Type B pancreatic cell (in vitro differentiated cells): ENCODE measurements at regions not wholly inside any gene's neighbourhood (a gene's known extent, or its start where the extent isn't known, plus 50 kb on each side); places are given as distances from the start of the nearest gene placed in this dataset.

Experiments used
- DNase-seq: peaks from one replicate; pipeline ENCODE4 v3.0.0; 2021; ENCODE audit warnings: mixed read lengths; ENCODE audit not compliant: unreplicated experiment; ENCODE audit errors: extremely low spot score
- H3K27ac Mint-ChIP-seq: 2 replicates; pipeline ENCODE4 v1.8.0; 2021; ENCODE audit warnings: mild to moderate bottlenecking, mixed read lengths
- H3K27me3 Mint-ChIP-seq: 2 replicates; pipeline ENCODE4 v1.8.0; 2021; ENCODE audit warnings: mixed read lengths
- H3K36me3 Mint-ChIP-seq: 2 replicates; pipeline ENCODE4 v1.8.0; 2021; ENCODE audit warnings: mixed read lengths
- H3K4me1 Mint-ChIP-seq: one replicate; pipeline ENCODE4 v1.8.0; 2021; ENCODE audit warnings: mixed read lengths; ENCODE audit not compliant: unreplicated experiment
- H3K4me3 Mint-ChIP-seq: 2 replicates; pipeline ENCODE4 v1.8.0; 2021; ENCODE audit warnings: mild to moderate bottlenecking, mixed read lengths
- H3K9me3 Mint-ChIP-seq: 2 replicates; pipeline ENCODE4 v1.8.0; 2021; ENCODE audit warnings: mixed read lengths
- CTCF ChIP-seq: fragments of 200-600 bp; sonication (generic); conservative IDR thresholded peaks from 2 replicates; pipeline ENCODE4 v1.5.0; 2021; ENCODE audit warnings: antibody characterized with exemption, mild to moderate bottlenecking

GRCh38 chr12:13350381-13350780, 153.9 kb downstream of the EMP1 start:
- H3K27me3 Mint-ChIP-seq: peaks cover 4% of the 10 kb centered on the region
- no peak for DNase-seq
- no peaks in the 10 kb centered on the region for H3K4me1 Mint-ChIP-seq
- H3K4me3 Mint-ChIP-seq: no peak overlapping the region
- no peaks in the 10 kb centered on the region for H3K36me3 Mint-ChIP-seq
- H3K27ac Mint-ChIP-seq: no peak overlapping the region
- no peak for TF ChIP-seq CTCF
- H3K9me3 Mint-ChIP-seq: no peaks in the 10 kb centered on the region

GRCh38 chr12:13348464-13348863, 151.9 kb downstream of the EMP1 start:
- no peaks in the 10 kb centered on the region for H3K4me1 Mint-ChIP-seq
- H3K4me3 Mint-ChIP-seq: no peak overlapping the region
- DNase-seq: no peak
- peaks cover 4% of the 10 kb centered on the region for H3K27me3 Mint-ChIP-seq
- TF ChIP-seq CTCF: no peak
- no peaks in the 10 kb centered on the region for H3K36me3 Mint-ChIP-seq
- H3K27ac Mint-ChIP-seq: no peak overlapping the region
- no peaks in the 10 kb centered on the region for H3K9me3 Mint-ChIP-seq

- Mint-ChIP-seq H3K27me3 (peaks cover 10% of the 10 kb centered on the region), H3K4me3 (no peak overlapping the region), H3K9me3 (no peaks in the 10 kb centered on the region), H3K36me3 (no peaks in the 10 kb centered on the region), H3K27ac (no peak overlapping the region), H3K4me1 (no peaks in the 10 kb centered on the region)
- TF ChIP-seq CTCF: no peak
- no peak for DNase-seq
These were observed 150.9 kb downstream of the EMP1 start for GRCh38 chr12:13347241-13348043.

GRCh38 chr12:13345722-13346121, 149.2 kb downstream of the EMP1 start:
- peaks cover 13% of the 10 kb centered on the region for H3K27me3 Mint-ChIP-seq
- no peak for TF ChIP-seq CTCF
- H3K27ac Mint-ChIP-seq: no peak overlapping the region
- H3K36me3 Mint-ChIP-seq: no peaks in the 10 kb centered on the region
- H3K9me3 Mint-ChIP-seq: peaks cover 4% of the 10 kb centered on the region
- H3K4me3 Mint-ChIP-seq: no peak overlapping the region
- no peaks in the 10 kb centered on the region for H3K4me1 Mint-ChIP-seq
- DNase-seq: no peak

- no peak for TF ChIP-seq CTCF
- DNase-seq: no peak
- Mint-ChIP-seq H3K36me3 (peaks cover 14% of the 10 kb centered on the region), H3K27me3 (peaks cover 12% of the 10 kb centered on the region), H3K4me1 (no peaks in the 10 kb centered on the region), H3K27ac (no peak overlapping the region), H3K4me3 (no peak overlapping the region), H3K9me3 (peaks cover 13% of the 10 kb centered on the region)
These were observed 146.8 kb downstream of the EMP1 start for GRCh38 chr12:13343375-13343774.
